Bronchial epithelial cell (primary cell): ENCODE measurements at regions not wholly inside any gene's neighbourhood (a gene's known extent, or its start where the extent isn't known, plus 50 kb on each side); places are given as distances from the start of the nearest gene placed in this dataset.
"Not testable (repeated sequence)": the region's sequence is repeated elsewhere in the genome, so short reads cannot be mapped to it uniquely, and the experiment has no call there.

Source experiments
- DNase-seq: peaks from one replicate; pipeline ENCODE4 v3.0.0-alpha.2; 2010; ENCODE audit warnings: low read depth
- FAIRE-seq: peaks from 2 replicates; lab custom pipeline; 2011; peaks lifted over from hg19 to GRCh38; lab: Jason Lieb, UNC
- H3K27me3 ChIP-seq: 2 replicates; pipeline ENCODE4 v1.5.1; 2011; ENCODE audit warnings: low read length; ENCODE audit not compliant: control insufficient read depth, insufficient read depth
- H3K36me3 ChIP-seq: 2 replicates; pipeline ENCODE4 v1.5.1; 2011; ENCODE audit warnings: low read length; ENCODE audit not compliant: control insufficient read depth, insufficient read depth
- H3K4me3 ChIP-seq: 2 replicates; pipeline ENCODE4 v1.5.1; 2011; ENCODE audit warnings: mild to moderate bottlenecking, low read depth, low read length, control low read depth
- TF ChIP-seq, protein P1 (sequence below): IDR thresholded peaks from 2 replicates; pipeline ENCODE4 v1.5.1; 2011; ENCODE audit warnings: mild to moderate bottlenecking, moderate library complexity, low read length, control low read depth, inconsistent platforms; ENCODE audit not compliant: insufficient read depth, severe bottlenecking

DNA sequence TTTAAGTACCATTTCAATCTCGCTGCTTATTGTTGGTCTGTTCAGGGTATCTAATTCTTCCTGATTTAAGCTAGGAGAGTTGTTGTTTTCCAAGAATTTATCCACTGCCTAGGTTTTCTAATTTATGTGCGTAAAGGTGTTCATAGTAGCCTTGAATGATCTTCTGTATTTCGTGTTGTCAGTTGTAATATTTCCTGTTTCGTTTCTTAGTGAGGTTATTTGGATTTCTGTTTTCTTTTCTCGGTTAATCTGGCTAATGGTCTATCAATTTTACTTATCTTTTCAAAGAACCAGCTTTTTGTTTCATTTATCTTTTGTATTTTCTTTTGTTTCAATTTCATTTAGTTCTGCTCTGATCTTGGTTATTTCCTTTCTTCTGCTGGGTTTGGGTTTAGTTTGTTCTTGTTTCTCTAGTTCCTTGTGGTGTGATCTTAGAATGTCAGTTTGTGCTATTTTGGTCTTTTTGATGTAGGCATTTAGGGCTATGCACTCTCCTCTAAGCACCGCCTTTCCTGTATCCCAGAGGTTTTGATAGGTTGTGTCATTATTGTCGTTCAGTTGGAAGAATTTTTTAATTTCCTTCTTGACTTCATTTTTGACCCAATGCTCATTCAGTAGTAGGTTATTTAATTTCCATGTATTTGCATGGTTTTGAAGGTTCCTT is 92.5 kb upstream of the CSRP2 start:
- not testable (repeated sequence) for DNase-seq, H3K36me3 ChIP-seq, H3K27me3 ChIP-seq, H3K4me3 ChIP-seq, FAIRE-seq

DNA sequence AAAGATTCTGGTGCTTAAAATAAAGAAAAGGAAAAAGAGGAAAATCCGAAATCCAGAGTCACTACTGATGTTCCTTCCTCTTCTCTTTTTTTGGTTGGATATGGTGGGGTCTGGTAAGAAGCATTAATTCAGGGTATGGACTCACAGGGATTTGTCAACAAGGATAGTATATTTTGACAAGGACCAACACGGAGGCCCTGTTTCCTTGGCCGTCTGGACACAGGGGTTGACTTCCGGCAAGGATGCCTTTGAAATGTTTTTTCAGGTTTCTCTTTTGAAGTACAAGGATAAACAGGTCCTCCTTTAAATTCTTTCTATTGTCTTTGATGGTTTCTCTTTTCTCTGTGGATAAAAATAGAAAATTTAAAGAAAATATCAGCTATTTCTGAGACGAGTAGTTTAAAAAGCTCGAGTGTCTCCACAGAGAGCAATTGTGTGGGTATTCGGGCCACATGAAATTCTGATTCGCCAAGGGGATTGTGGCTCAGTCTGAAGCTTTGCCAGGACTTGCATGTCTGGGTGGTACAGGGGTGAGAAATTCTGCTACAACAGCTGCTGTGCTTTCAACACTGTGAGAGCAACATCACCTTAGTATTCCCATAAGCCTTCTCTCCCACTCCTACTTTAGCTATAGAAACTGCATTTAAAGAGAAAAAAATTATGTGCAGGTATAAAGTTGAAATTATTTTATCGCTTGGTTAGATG is 88.5 kb upstream of the CSRP2 start:
- no peak overlapping the region for H3K4me3 ChIP-seq
- TF ChIP-seq, protein P1, sequence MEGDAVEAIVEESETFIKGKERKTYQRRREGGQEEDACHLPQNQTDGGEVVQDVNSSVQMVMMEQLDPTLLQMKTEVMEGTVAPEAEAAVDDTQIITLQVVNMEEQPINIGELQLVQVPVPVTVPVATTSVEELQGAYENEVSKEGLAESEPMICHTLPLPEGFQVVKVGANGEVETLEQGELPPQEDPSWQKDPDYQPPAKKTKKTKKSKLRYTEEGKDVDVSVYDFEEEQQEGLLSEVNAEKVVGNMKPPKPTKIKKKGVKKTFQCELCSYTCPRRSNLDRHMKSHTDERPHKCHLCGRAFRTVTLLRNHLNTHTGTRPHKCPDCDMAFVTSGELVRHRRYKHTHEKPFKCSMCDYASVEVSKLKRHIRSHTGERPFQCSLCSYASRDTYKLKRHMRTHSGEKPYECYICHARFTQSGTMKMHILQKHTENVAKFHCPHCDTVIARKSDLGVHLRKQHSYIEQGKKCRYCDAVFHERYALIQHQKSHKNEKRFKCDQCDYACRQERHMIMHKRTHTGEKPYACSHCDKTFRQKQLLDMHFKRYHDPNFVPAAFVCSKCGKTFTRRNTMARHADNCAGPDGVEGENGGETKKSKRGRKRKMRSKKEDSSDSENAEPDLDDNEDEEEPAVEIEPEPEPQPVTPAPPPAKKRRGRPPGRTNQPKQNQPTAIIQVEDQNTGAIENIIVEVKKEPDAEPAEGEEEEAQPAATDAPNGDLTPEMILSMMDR, result no peak
- FAIRE-seq, result no peak
- no peaks in the 10 kb centered on the region for H3K36me3 ChIP-seq
- H3K27me3 ChIP-seq, result peaks cover 1% of the 10 kb centered on the region
- no peak for DNase-seq

DNA sequence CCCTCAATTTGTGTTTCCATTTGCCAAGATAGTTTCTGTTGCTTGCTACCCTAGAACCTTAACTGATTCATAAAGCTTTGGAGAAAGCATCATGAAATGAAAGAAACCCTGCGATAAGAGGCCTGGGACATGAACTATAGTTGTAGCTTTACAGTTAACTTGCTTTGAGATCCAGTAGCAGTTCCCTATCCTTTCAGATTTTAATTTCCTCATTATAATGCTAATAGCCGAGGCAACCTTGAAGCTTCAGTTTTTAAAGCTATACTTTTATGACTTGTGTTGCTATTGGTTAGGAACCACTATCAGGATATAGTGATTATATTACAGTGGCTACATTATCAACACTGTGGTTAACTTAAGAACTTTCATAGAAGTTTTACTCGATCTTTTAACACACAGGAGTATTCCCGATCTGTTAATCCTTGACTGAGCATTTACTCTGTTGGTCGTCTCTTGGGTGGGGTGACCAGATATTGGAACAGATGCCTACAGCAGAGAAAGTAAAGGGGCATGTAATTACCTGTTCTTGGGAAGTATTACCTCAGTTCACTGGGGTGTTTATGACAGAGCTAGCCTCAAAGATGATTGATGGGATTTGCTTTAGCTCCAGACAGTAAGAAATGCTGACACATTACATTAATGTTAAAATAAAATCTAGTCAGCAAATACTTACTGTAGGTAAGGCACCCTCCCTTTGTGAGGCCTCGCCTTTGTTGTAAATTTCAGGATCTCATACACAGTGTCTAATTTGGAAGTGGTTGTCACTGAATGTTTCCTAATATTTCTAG is 86.2 kb upstream of the CSRP2 start:
- TF ChIP-seq, protein P1, result no peak
- no peak overlapping the region for H3K4me3 ChIP-seq
- FAIRE-seq, result no peak
- DNase-seq, result peak; percentile 83
- no peaks in the 10 kb centered on the region for H3K36me3 ChIP-seq
- peaks cover 1% of the 10 kb centered on the region for H3K27me3 ChIP-seq

DNA sequence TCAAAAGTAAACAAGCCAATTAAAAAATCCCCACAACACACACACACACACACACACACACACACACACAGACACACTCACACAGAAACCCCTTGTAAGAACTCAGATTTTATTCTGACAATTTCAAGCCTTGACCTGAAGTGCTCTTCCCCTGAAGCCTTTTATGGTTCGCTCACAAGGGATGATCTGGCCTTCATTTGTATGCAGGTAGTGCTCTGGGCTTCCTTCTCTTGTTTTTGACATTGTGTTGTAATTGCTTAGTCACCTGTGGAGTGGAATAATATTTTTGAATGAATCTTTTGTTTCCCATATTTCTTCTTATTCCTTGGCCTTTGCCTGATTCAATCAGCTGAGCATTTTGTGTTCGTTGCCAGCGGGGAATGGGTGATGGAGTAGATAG is 83.3 kb upstream of the CSRP2 start:
- FAIRE-seq (no peak), DNase-seq (peak; percentile 58)
- TF ChIP-seq, protein P1, result no peak
- Histone ChIP-seq H3K27me3 (peaks cover 1% of the 10 kb centered on the region), H3K36me3 (no peaks in the 10 kb centered on the region), H3K4me3 (no peak overlapping the region)

DNA sequence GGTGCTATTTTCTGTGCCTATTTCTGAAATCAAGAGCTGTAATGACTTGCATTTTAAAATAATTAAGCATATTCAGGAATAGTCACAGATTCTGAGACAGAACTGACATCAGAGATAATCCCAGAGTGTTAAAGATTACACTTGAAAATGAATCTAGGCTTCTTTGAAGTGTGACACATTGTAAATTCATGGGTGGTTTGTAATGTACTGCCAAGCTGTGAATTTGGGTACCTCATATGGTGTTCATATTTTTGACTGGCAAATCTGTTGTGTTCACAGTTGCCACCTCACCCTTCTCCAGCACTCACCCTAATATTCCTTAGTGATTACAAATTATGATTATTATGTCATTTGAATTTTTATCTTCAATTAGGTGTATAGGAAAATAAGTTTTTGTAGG is 78.5 kb upstream of the CSRP2 start:
- FAIRE-seq, result no peak
- DNase-seq, result no peak
- H3K36me3 ChIP-seq, result no peaks in the 10 kb centered on the region
- TF ChIP-seq, protein P1, result no peak
- no peaks in the 10 kb centered on the region for H3K27me3 ChIP-seq
- H3K4me3 ChIP-seq, result no peak overlapping the region

DNA sequence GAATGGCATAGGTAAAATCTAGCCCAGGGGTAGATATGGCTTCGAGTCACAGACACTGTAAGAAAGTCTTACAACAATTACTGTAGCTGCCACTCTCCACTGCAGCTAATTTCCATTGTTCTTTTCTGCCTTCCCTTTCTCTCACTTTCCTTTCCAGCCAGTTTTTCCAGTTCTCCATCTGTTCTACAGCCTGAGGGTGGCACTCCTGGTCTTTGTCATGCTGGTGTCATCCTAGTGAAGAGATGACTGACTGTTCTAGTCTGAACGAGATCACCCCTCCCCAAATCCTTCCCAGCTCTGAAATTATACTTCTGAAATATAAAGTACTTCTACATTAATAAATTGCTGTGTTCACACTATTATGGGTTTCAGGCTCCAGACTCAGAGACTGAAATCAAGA is 74.2 kb upstream of the CSRP2 start:
- peak; percentile 32 for FAIRE-seq
- peak; percentile 80 for DNase-seq

More for the DNA sequence above, 74.2 kb upstream of the CSRP2 start:
- Histone ChIP-seq H3K36me3 (no peaks in the 10 kb centered on the region), H3K27me3 (no peaks in the 10 kb centered on the region), H3K4me3 (no peak overlapping the region)
- TF ChIP-seq, protein P1, result peak; percentile 19
